WTC11 (cell line): ENCODE measurements at regions not wholly inside any gene's neighbourhood (a gene's known extent, or its start where the extent isn't known, plus 50 kb on each side); places are given as distances from the start of the nearest gene placed in this dataset.

Source experiments
- ATAC-seq: fragments of 200-7000 bp; cut with Tn5 transposase; 2 replicates; pipeline ENCODE4 v1.10.0; 2021; ENCODE audit warnings: mild to moderate bottlenecking, moderate library complexity
- CTCF ChIA-PET: fragments of 300-600 bp; sonication (Branson Sonifier 250); formaldehyde crosslinking; loops from one replicate; lab custom pipeline; 2021; ENCODE audit warnings: antibody characterized with exemption; lab: Charles Lee
- POLR2A ChIA-PET: fragments of 350-600 bp; sonication (Branson Sonifier 250); formaldehyde crosslinking; loops from one replicate; lab custom pipeline; 2021; ENCODE audit warnings: antibody characterized with exemption; lab: Charles Lee
- DNase-seq: peaks from one replicate; pipeline ENCODE4 v3.0.0; 2021; ENCODE audit warnings: low spot score
- H3K27ac Mint-ChIP-seq: 2 replicates; pipeline ENCODE4 v1.8.0; 2021; ENCODE audit warnings: mixed read lengths
- H3K27me3 Mint-ChIP-seq: 2 replicates; pipeline ENCODE4 v1.8.0; 2021; ENCODE audit warnings: low read depth, mild to moderate bottlenecking, moderate library complexity, mixed read lengths
- H3K36me3 Mint-ChIP-seq: 2 replicates; pipeline ENCODE4 v1.8.0; 2021; ENCODE audit warnings: mixed read lengths
- H3K4me1 Mint-ChIP-seq: 2 replicates; pipeline ENCODE4 v1.8.0; 2022; ENCODE audit warnings: mixed read lengths
- H3K4me3 Mint-ChIP-seq: 2 replicates; pipeline ENCODE4 v1.8.0; 2021; ENCODE audit warnings: mild to moderate bottlenecking, moderate library complexity, mixed read lengths
- H3K9me3 Mint-ChIP-seq: 2 replicates; pipeline ENCODE4 v1.8.0; 2021; ENCODE audit warnings: mixed read lengths
- ERG ChIP-seq: fragments of 250-450 bp; sonication (Bioruptor Pico); IDR thresholded peaks from 2 replicates; pipeline ENCODE4 v1.8.0; 2021; ENCODE audit warnings: mild to moderate bottlenecking
- FOXP1 ChIP-seq: sonication (generic); formaldehyde crosslinking; IDR thresholded peaks from 2 replicates; pipeline ENCODE4 v1.8.0; 2022; ENCODE audit warnings: missing genetic modification reagents, mild to moderate bottlenecking, moderate library complexity, borderline replicate concordance
- GRHL2 ChIP-seq: fragments of 250-450 bp; sonication (Bioruptor Pico); IDR thresholded peaks from 2 replicates; pipeline ENCODE4 v1.8.0; 2022; ENCODE audit warnings: mild to moderate bottlenecking, moderate library complexity; ENCODE audit not compliant: insufficient replicate concordance, severe bottlenecking
- HMGA2 ChIP-seq: fragments of 250-450 bp; sonication (Bioruptor Pico); IDR thresholded peaks from 2 replicates; pipeline ENCODE4 v1.4.0; 2021; ENCODE audit warnings: mild to moderate bottlenecking, moderate library complexity
- RORB ChIP-seq: fragments of 250-450 bp; sonication (Bioruptor Pico); IDR thresholded peaks from 2 replicates; pipeline ENCODE4 v1.9.0; 2021; ENCODE audit warnings: mild to moderate bottlenecking
- SMAD3 ChIP-seq: sonication (generic); formaldehyde crosslinking; IDR thresholded peaks from 2 replicates; pipeline ENCODE4 v1.8.0; 2022; ENCODE audit warnings: missing genetic modification reagents, mild to moderate bottlenecking, borderline replicate concordance
- SP1 ChIP-seq: sonication (generic); formaldehyde crosslinking; conservative IDR thresholded peaks from 2 replicates; pipeline ENCODE4 v1.8.1; 2022; ENCODE audit warnings: missing genetic modification reagents
- TEAD4 ChIP-seq: sonication (generic); formaldehyde crosslinking; IDR thresholded peaks from 2 replicates; pipeline ENCODE4 v1.8.0; 2022; ENCODE audit warnings: mild to moderate bottlenecking, missing genetic modification reagents
- ZNF396 ChIP-seq: fragments of 250-450 bp; sonication (Bioruptor Pico); IDR thresholded peaks from 2 replicates; pipeline ENCODE4 v1.8.0; 2021; ENCODE audit warnings: mild to moderate bottlenecking, moderate library complexity, borderline replicate concordance
- TF ChIP-seq, protein P1 (sequence below): sonication (generic); formaldehyde crosslinking; IDR thresholded peaks from 2 replicates; pipeline ENCODE4 v1.8.1; 2023; ENCODE audit warnings: mild to moderate bottlenecking, missing genetic modification reagents, borderline replicate concordance
- TF ChIP-seq, protein P2 (sequence below): sonication (generic); formaldehyde crosslinking; IDR thresholded peaks from 2 replicates; pipeline ENCODE4 v1.8.1; 2022; ENCODE audit warnings: mild to moderate bottlenecking, moderate library complexity, missing genetic modification reagents
- TF ChIP-seq, protein P3 (sequence below): fragments of 200-600 bp; IDR thresholded peaks from 2 replicates; pipeline ENCODE4 v1.8.0; 2022; ENCODE audit warnings: antibody characterized with exemption
- TF ChIP-seq, protein P4 (sequence below): fragments of 250-450 bp; sonication (Bioruptor Pico); IDR thresholded peaks from 2 replicates; pipeline ENCODE4 v2.1.2; 2022; ENCODE audit warnings: mild to moderate bottlenecking, moderate library complexity
- TF ChIP-seq, protein P5 (sequence below): sonication (generic); formaldehyde crosslinking; IDR thresholded peaks from 2 replicates; pipeline ENCODE4 v1.8.0; 2022; ENCODE audit warnings: mild to moderate bottlenecking, missing genetic modification reagents
- TF ChIP-seq, protein P6 (sequence below): fragments of 250-450 bp; sonication (Bioruptor Pico); IDR thresholded peaks from 2 replicates; pipeline ENCODE4 v1.9.0; 2021; ENCODE audit warnings: mild to moderate bottlenecking, borderline replicate concordance

DNA sequence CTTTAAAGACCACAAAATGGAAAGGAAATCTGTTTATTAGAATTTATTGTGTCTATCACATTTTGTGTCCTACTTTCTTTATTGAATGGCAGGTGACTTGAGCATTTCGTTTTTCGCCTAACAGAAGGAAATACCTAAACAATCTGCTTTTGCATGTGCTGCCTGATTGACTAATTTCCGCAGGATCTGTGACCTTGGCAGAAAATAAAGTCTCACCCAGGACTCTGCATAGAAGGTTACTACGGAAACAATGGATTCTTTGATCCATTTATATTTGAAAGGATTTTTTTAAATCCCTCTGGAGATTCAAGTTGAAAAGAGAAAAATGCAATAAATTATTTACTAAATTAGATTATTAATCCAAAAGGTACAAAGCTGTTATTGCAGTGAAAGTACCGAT, 61.0 kb upstream of the CAST start:
- peaks cover 3% of the 10 kb centered on the region for H3K4me1 Mint-ChIP-seq
- H3K27me3 Mint-ChIP-seq, result peaks cover 3% of the 10 kb centered on the region
- CTCF ChIA-PET, result interaction anchor here (0.6 to 4.1 kb wide), 6 partner anchors 13 to 309 kb away, joined by 3 to 44 read pairs (median 6); no protein-coding TSS in a partner anchor
- no peak for TF ChIP-seq GRHL2 (CRISPR knock-in tag)
- no peak for TF ChIP-seq TEAD4 (CRISPR knock-in tag)
- no peak for TF ChIP-seq ERG (CRISPR knock-in tag)
- TF ChIP-seq SP1 (CRISPR knock-in tag), result no peak
- TF ChIP-seq RORB, result no peak
- TF ChIP-seq, protein P1, sequence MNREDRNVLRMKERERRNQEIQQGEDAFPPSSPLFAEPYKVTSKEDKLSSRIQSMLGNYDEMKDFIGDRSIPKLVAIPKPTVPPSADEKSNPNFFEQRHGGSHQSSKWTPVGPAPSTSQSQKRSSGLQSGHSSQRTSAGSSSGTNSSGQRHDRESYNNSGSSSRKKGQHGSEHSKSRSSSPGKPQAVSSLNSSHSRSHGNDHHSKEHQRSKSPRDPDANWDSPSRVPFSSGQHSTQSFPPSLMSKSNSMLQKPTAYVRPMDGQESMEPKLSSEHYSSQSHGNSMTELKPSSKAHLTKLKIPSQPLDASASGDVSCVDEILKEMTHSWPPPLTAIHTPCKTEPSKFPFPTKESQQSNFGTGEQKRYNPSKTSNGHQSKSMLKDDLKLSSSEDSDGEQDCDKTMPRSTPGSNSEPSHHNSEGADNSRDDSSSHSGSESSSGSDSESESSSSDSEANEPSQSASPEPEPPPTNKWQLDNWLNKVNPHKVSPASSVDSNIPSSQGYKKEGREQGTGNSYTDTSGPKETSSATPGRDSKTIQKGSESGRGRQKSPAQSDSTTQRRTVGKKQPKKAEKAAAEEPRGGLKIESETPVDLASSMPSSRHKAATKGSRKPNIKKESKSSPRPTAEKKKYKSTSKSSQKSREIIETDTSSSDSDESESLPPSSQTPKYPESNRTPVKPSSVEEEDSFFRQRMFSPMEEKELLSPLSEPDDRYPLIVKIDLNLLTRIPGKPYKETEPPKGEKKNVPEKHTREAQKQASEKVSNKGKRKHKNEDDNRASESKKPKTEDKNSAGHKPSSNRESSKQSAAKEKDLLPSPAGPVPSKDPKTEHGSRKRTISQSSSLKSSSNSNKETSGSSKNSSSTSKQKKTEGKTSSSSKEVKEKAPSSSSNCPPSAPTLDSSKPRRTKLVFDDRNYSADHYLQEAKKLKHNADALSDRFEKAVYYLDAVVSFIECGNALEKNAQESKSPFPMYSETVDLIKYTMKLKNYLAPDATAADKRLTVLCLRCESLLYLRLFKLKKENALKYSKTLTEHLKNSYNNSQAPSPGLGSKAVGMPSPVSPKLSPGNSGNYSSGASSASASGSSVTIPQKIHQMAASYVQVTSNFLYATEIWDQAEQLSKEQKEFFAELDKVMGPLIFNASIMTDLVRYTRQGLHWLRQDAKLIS, result no peak
- TF ChIP-seq, protein P2, sequence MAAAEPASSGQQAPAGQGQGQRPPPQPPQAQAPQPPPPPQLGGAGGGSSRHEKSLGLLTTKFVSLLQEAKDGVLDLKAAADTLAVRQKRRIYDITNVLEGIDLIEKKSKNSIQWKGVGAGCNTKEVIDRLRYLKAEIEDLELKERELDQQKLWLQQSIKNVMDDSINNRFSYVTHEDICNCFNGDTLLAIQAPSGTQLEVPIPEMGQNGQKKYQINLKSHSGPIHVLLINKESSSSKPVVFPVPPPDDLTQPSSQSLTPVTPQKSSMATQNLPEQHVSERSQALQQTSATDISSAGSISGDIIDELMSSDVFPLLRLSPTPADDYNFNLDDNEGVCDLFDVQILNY, result no peak
- TF ChIP-seq SMAD3, result no peak
- TF ChIP-seq, all 79 proteins: peak for 0
- H3K27ac Mint-ChIP-seq, result no peak overlapping the region
- peaks cover 14% of the 10 kb centered on the region for H3K9me3 Mint-ChIP-seq
- DNase-seq, result no peak
- no peak overlapping the region for H3K4me3 Mint-ChIP-seq
- H3K36me3 Mint-ChIP-seq, result peaks cover 6% of the 10 kb centered on the region; the same call in 1 of the 2 replicates
- ATAC-seq, result no peak
- POLR2A ChIA-PET, result no interaction called here

- TF ChIP-seq, protein P3, sequence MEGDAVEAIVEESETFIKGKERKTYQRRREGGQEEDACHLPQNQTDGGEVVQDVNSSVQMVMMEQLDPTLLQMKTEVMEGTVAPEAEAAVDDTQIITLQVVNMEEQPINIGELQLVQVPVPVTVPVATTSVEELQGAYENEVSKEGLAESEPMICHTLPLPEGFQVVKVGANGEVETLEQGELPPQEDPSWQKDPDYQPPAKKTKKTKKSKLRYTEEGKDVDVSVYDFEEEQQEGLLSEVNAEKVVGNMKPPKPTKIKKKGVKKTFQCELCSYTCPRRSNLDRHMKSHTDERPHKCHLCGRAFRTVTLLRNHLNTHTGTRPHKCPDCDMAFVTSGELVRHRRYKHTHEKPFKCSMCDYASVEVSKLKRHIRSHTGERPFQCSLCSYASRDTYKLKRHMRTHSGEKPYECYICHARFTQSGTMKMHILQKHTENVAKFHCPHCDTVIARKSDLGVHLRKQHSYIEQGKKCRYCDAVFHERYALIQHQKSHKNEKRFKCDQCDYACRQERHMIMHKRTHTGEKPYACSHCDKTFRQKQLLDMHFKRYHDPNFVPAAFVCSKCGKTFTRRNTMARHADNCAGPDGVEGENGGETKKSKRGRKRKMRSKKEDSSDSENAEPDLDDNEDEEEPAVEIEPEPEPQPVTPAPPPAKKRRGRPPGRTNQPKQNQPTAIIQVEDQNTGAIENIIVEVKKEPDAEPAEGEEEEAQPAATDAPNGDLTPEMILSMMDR, result peak; percentile 42
- no peak for TF ChIP-seq HMGA2 (CRISPR knock-in tag)
- Mint-ChIP-seq H3K4me3 (no peak overlapping the region), H3K36me3 (peaks cover 6% of the 10 kb centered on the region; the same call in 1 of the 2 replicates), H3K27me3 (peaks cover 3% of the 10 kb centered on the region), H3K27ac (no peak overlapping the region), H3K4me1 (peaks cover 8% of the 10 kb centered on the region), H3K9me3 (peaks cover 14% of the 10 kb centered on the region)
- ChIA-PET CTCF (interaction anchor here (0.5 to 4.1 kb wide), 12 partner anchors 12 to 616 kb away, joined by 3 to 44 read pairs (median 3); no protein-coding TSS in a partner anchor), POLR2A (no interaction called here)
- peak; percentile 19 for DNase-seq
- peak; percentile 91 for ATAC-seq
Measured at GRCh38 chr5:96601715-96602244, 60.4 kb upstream of the CAST start.

DNA sequence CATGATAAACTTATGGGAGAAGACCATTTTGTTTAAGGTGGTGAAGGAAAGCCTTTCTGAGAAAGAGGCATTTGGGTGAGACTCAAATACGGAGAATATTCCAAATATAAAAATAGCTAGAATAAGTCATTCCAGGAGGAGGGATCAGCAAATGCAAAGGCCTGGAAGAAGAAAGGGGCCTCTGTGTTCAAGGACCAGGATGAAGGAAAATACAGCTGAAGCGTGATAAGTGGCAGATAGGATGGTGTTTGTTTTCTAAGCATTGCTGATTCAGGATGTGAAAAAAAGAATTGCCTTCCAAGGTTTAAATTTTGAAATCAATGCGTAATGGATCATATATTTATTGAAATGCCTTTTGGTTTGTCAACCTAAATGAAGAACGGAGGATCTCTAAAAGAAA, 59.4 kb upstream of the CAST start:
- H3K4me1 Mint-ChIP-seq, result peaks cover 8% of the 10 kb centered on the region
- peaks cover 3% of the 10 kb centered on the region for H3K27me3 Mint-ChIP-seq
- DNase-seq (no peak), ATAC-seq (no peak)
- H3K36me3 Mint-ChIP-seq, result peaks cover 6% of the 10 kb centered on the region; the same call in 1 of the 2 replicates
- H3K9me3 Mint-ChIP-seq, result peaks cover 11% of the 10 kb centered on the region
- no peak overlapping the region for H3K4me3 Mint-ChIP-seq
- ChIA-PET POLR2A (no interaction called here), CTCF (interaction anchor here (0.6 to 4.1 kb wide), 5 partner anchors 11 to 258 kb away, joined by 3 to 44 read pairs (median 8); no protein-coding TSS in a partner anchor)
- H3K27ac Mint-ChIP-seq, result no peak overlapping the region
- no peak for TF ChIP-seq SMAD3
- no peak for TF ChIP-seq ZNF396
- TF ChIP-seq FOXP1 (CRISPR knock-in tag), result no peak
- TF ChIP-seq, protein P4, sequence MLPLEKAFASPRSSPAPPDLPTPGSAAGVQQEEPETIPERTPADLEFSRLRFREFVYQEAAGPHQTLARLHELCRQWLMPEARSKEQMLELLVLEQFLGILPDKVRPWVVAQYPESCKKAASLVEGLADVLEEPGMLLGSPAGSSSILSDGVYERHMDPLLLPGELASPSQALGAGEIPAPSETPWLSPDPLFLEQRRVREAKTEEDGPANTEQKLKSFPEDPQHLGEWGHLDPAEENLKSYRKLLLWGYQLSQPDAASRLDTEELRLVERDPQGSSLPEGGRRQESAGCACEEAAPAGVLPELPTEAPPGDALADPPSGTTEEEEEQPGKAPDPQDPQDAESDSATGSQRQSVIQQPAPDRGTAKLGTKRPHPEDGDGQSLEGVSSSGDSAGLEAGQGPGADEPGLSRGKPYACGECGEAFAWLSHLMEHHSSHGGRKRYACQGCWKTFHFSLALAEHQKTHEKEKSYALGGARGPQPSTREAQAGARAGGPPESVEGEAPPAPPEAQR (CRISPR knock-in tag), result no peak
- TF ChIP-seq, protein P5, sequence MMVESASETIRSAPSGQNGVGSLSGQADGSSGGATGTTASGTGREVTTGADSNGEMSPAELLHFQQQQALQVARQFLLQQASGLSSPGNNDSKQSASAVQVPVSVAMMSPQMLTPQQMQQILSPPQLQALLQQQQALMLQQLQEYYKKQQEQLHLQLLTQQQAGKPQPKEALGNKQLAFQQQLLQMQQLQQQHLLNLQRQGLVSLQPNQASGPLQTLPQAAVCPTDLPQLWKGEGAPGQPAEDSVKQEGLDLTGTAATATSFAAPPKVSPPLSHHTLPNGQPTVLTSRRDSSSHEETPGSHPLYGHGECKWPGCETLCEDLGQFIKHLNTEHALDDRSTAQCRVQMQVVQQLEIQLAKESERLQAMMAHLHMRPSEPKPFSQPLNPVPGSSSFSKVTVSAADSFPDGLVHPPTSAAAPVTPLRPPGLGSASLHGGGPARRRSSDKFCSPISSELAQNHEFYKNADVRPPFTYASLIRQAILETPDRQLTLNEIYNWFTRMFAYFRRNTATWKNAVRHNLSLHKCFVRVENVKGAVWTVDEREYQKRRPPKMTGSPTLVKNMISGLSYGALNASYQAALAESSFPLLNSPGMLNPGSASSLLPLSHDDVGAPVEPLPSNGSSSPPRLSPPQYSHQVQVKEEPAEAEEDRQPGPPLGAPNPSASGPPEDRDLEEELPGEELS (CRISPR knock-in tag), result no peak
- TF ChIP-seq, protein P6, sequence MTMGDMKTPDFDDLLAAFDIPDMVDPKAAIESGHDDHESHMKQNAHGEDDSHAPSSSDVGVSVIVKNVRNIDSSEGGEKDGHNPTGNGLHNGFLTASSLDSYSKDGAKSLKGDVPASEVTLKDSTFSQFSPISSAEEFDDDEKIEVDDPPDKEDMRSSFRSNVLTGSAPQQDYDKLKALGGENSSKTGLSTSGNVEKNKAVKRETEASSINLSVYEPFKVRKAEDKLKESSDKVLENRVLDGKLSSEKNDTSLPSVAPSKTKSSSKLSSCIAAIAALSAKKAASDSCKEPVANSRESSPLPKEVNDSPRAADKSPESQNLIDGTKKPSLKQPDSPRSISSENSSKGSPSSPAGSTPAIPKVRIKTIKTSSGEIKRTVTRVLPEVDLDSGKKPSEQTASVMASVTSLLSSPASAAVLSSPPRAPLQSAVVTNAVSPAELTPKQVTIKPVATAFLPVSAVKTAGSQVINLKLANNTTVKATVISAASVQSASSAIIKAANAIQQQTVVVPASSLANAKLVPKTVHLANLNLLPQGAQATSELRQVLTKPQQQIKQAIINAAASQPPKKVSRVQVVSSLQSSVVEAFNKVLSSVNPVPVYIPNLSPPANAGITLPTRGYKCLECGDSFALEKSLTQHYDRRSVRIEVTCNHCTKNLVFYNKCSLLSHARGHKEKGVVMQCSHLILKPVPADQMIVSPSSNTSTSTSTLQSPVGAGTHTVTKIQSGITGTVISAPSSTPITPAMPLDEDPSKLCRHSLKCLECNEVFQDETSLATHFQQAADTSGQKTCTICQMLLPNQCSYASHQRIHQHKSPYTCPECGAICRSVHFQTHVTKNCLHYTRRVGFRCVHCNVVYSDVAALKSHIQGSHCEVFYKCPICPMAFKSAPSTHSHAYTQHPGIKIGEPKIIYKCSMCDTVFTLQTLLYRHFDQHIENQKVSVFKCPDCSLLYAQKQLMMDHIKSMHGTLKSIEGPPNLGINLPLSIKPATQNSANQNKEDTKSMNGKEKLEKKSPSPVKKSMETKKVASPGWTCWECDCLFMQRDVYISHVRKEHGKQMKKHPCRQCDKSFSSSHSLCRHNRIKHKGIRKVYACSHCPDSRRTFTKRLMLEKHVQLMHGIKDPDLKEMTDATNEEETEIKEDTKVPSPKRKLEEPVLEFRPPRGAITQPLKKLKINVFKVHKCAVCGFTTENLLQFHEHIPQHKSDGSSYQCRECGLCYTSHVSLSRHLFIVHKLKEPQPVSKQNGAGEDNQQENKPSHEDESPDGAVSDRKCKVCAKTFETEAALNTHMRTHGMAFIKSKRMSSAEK (CRISPR knock-in tag), result no peak
